Keratinocyte (primary cell): ENCODE measurements at regions not wholly inside any gene's neighbourhood (a gene's known extent, or its start where the extent isn't known, plus 50 kb on each side); places are given as distances from the start of the nearest gene placed in this dataset.

Experiments
- DNase-seq: peaks from one replicate; pipeline ENCODE4 v3.0.0-alpha.2; 2011; ENCODE audit warnings: low read depth, missing footprints, low spot score
- FAIRE-seq: peaks from 2 replicates; lab custom pipeline; 2011; peaks lifted over from hg19 to GRCh38; lab: Jason Lieb, UNC
- H2AFZ ChIP-seq: 2 replicates; pipeline ENCODE4 v1.6.0; 2012; ENCODE audit warnings: low read length, control low read depth, inconsistent platforms; ENCODE audit not compliant: control insufficient read depth
- H3K27ac ChIP-seq: 2 replicates; pipeline ENCODE4 v1.5.1; 2011; ENCODE audit warnings: low read length; ENCODE audit not compliant: control insufficient read depth, insufficient read depth
- H3K27me3 ChIP-seq: 3 replicates; pipeline ENCODE4 v1.6.0; 2011; ENCODE audit warnings: low read length; ENCODE audit not compliant: control insufficient read depth, insufficient read depth; ENCODE audit errors: extremely low read depth
- H3K36me3 ChIP-seq, 2 experiments: 2 replicates in 1 of 2; 3 replicates in 1 of 2; pipeline ENCODE4 v1.5.1; 2011; ENCODE audit warnings: low read length in 2 of 2, mild to moderate bottlenecking in 1 of 2; ENCODE audit not compliant: control insufficient read depth in 2 of 2, insufficient read depth in 2 of 2; ENCODE audit errors: extremely low read depth in 1 of 2
- H3K4me1 ChIP-seq: 3 replicates; pipeline ENCODE4 v1.5.1; 2011; ENCODE audit warnings: low read length; ENCODE audit not compliant: control insufficient read depth, insufficient read depth; ENCODE audit errors: extremely low read depth
- H3K4me2 ChIP-seq: 3 replicates; pipeline ENCODE4 v1.6.0; 2011; ENCODE audit warnings: low read depth, low read length; ENCODE audit not compliant: control insufficient read depth, insufficient read depth; ENCODE audit errors: extremely low read depth
- H3K4me3 ChIP-seq, 3 experiments: fragments of 200-600 bp in 1 of 3; sonication (generic) in 1 of 3; 2 replicates in 2 of 3; 3 replicates in 1 of 3; pipeline ENCODE4 v1.5.1; 2011 to 2016; ENCODE audit warnings: low read length in 3 of 3, mild to moderate bottlenecking in 3 of 3, control low read depth in 2 of 3, inconsistent platforms in 1 of 3, low read depth in 1 of 3, mixed read lengths in 1 of 3, mixed run types in 1 of 3, moderate library complexity in 1 of 3; ENCODE audit not compliant: control insufficient read depth in 2 of 3, insufficient read depth in 2 of 3; ENCODE audit errors: extremely low read depth in 1 of 3
- H3K79me2 ChIP-seq: 2 replicates; pipeline ENCODE4 v1.6.0; 2012; ENCODE audit warnings: low read length; ENCODE audit not compliant: control insufficient read depth, insufficient read depth
- H3K9ac ChIP-seq: 3 replicates; pipeline ENCODE4 v1.6.0; 2011; ENCODE audit warnings: low read length; ENCODE audit not compliant: control insufficient read depth, insufficient read depth; ENCODE audit errors: extremely low read depth
- H3K9me1 ChIP-seq: 3 replicates; pipeline ENCODE4 v1.6.0; 2011; ENCODE audit warnings: low read length; ENCODE audit not compliant: control insufficient read depth, insufficient read depth; ENCODE audit errors: extremely low read depth
- H3K9me3 ChIP-seq: 2 replicates; pipeline ENCODE4 v1.5.1; 2012; ENCODE audit warnings: low read depth, low read length; ENCODE audit not compliant: control insufficient read depth
- H4K20me1 ChIP-seq: 3 replicates; pipeline ENCODE4 v1.6.0; 2011; ENCODE audit warnings: low read length; ENCODE audit not compliant: control insufficient read depth, insufficient read depth; ENCODE audit errors: extremely low read depth
- EZH2 ChIP-seq: IDR thresholded peaks from one replicate; pipeline ENCODE4 v1.6.1; 2012; ENCODE audit warnings: inconsistent platforms, mild to moderate bottlenecking, low read length, moderate library complexity
- dilution Hi-C: fragments of 300-500 bp; cut with MboI; formaldehyde crosslinking; loops from one replicate; pipeline ENCODE4 v1.7.0; 2020; ENCODE audit warnings: low sequenced_read_pairs; ENCODE audit not compliant: extremely low pct_ligation_motif_present
- TF ChIP-seq, protein P1 (sequence below), 3 experiments: IDR thresholded peaks in 1 of 3; conservative IDR thresholded peaks in 1 of 3; optimal IDR thresholded peaks in 1 of 3; 2 replicates in 2 of 3; 3 replicates in 1 of 3; pipeline versions ENCODE3 to v1.5.1; 2011; ENCODE audit warnings: low read length in 3 of 3, mild to moderate bottlenecking in 3 of 3, moderate library complexity in 2 of 3, control low read depth in 1 of 3, inconsistent platforms in 1 of 3; ENCODE audit not compliant: insufficient read depth in 2 of 3; ENCODE audit errors: extremely low read depth in 1 of 3

DNA sequence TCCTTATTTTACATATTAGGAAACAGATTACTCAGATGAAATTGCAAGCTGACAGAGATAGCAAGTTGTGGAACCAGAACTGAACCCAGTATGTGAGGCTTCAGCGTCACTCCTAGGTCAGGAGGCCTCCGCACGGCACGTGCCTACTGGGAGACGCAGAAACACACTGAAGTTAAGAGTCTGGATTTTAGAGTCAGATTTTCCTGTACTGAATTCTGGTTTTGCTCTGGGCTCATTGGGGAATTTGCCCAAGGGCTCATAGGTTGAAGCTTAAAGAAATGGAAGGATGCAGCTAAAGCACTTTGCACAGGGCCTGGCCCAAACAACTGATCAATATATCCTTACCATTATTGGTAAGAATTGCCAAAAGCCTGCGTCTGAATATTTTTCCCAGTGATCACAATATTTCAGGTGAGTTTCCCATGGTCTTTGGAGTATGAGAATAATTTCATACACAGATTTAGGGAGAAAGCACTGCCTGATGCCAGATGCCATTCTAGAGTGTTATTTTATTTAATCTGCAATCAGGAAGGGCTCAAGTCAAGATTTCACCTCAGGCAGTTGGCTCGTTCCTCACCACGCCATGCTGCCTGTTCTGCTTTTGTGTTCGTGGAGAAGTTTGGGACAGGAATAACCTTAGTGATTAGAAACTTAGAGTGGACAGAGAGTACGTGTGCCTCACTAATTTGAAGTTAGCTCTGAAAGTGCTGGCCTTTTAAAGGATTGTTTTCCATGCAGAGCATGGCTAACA lies 331.9 kb downstream of the MYCN start:
- Histone ChIP-seq H3K36me3 (no peaks in the 10 kb centered on the region), H3K4me3 (no peak overlapping the region), H2AFZ (no peak overlapping the region), H3K4me1 (no peaks in the 10 kb centered on the region), H3K27ac (no peak overlapping the region), H3K79me2 (no peaks in the 10 kb centered on the region), H3K9me1 (no peaks in the 10 kb centered on the region), H4K20me1 (no peaks in the 10 kb centered on the region), H3K9me3 (no peaks in the 10 kb centered on the region), H3K27me3 (no peaks in the 10 kb centered on the region), H3K4me2 (no peak overlapping the region), H3K9ac (no peak overlapping the region)
- TF ChIP-seq, protein P1, sequence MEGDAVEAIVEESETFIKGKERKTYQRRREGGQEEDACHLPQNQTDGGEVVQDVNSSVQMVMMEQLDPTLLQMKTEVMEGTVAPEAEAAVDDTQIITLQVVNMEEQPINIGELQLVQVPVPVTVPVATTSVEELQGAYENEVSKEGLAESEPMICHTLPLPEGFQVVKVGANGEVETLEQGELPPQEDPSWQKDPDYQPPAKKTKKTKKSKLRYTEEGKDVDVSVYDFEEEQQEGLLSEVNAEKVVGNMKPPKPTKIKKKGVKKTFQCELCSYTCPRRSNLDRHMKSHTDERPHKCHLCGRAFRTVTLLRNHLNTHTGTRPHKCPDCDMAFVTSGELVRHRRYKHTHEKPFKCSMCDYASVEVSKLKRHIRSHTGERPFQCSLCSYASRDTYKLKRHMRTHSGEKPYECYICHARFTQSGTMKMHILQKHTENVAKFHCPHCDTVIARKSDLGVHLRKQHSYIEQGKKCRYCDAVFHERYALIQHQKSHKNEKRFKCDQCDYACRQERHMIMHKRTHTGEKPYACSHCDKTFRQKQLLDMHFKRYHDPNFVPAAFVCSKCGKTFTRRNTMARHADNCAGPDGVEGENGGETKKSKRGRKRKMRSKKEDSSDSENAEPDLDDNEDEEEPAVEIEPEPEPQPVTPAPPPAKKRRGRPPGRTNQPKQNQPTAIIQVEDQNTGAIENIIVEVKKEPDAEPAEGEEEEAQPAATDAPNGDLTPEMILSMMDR (optimal IDR thresholded peaks at IDR 0.05 in 1 of 3, IDR thresholded peaks at IDR 0.05 in 1 of 3, conservative IDR thresholded peaks at IDR 0.05 in 1 of 3; ENCODE audit: extremely low read depth in 1 of 3, insufficient read depth in 2 of 3, low read length in 3 of 3) = no peak
- no peak for TF ChIP-seq EZH2
- dilution Hi-C loops = no loop called here
- no peak for DNase-seq
- FAIRE-seq = no peak

DNA sequence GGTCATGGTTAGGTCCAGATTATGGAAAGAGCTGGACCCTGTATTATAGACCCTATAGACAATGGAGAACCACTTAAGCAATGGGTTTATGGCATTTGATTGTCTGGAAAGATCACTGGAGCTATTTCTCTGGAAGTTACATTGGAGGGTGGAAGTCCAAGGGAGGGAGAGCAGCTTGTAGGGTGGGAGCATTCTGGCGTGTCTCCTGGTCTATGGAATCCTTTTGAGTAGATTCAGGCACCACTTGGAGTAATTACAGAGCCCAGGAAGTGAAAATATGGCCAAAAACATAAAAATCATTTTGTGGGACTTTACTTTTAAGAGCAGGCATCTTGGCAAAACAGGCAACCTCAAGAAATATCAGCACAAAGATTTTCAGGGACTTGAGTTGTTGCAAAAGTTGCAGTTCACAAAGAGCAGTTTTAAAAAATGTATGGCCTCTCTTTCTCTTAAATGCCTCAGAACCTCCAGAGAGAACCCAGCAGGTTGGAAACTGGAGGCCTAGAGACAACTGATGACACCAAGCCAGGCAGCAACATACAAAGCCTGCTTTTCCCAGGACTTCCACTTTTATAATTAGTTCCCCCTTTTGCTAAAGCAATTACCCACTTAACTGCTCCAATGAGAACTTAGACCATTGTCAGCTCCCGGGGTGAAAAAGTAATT lies 331.0 kb downstream of the MYCN start:
- no peaks in the 10 kb centered on the region for H4K20me1 ChIP-seq
- no peaks in the 10 kb centered on the region for H3K36me3 ChIP-seq
- DNase-seq (no peak), FAIRE-seq (no peak)
- H3K9me1 ChIP-seq = no peaks in the 10 kb centered on the region
- H3K79me2 ChIP-seq = no peaks in the 10 kb centered on the region
- H3K27me3 ChIP-seq = no peaks in the 10 kb centered on the region
- no peak overlapping the region for H3K4me2 ChIP-seq
- no peak overlapping the region for H2AFZ ChIP-seq
- H3K27ac ChIP-seq = no peak overlapping the region
- H3K9me3 ChIP-seq = no peaks in the 10 kb centered on the region
- dilution Hi-C loops = no loop called here
- TF ChIP-seq EZH2 = no peak
- TF ChIP-seq, protein P1 (optimal IDR thresholded peaks at IDR 0.05 in 1 of 3, IDR thresholded peaks at IDR 0.05 in 1 of 3, conservative IDR thresholded peaks at IDR 0.05 in 1 of 3; ENCODE audit: extremely low read depth in 1 of 3, insufficient read depth in 2 of 3, low read length in 3 of 3) = no peak
- H3K4me1 ChIP-seq = no peaks in the 10 kb centered on the region
- no peak overlapping the region for H3K4me3 ChIP-seq
- H3K9ac ChIP-seq = no peak overlapping the region
